Loucy (cell line): ENCODE measurements at regions not wholly inside any gene's neighbourhood (a gene's known extent, or its start where the extent isn't known, plus 50 kb on each side); places are given as distances from the start of the nearest gene placed in this dataset.

ENCODE experiments used
- EZH2phosphoT487 ChIP-seq: fragments of 200-600 bp; IDR thresholded peaks from 2 replicates; pipeline ENCODE4 v1.6.1; 2018; ENCODE audit warnings: antibody characterized with exemption, mild to moderate bottlenecking, moderate library complexity, borderline replicate concordance
- TF ChIP-seq, protein P1 (sequence below): fragments of 200-600 bp; sonication (generic); conservative IDR thresholded peaks from 2 replicates; pipeline ENCODE4 v1.5.1; 2014; ENCODE audit warnings: mild to moderate bottlenecking, antibody characterized with exemption, low read length

DNA sequence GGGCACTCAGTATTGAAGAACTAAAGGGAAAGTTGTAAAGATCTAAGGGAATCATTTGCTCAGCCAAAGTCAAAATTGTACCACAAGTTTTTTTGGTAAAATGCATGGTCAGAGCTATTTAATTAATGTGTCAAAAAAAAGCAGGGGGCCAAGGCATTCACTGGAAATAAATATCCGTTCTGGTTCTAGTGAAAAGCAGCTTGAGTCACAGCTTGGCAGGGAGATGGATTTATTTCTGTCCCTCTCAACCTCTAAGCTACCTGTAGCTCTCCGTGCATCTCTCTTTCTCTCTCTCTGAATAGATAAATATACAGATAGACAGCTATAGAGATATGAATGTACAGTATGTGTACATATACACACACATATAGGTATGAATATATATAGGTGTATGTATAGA is 554.4 kb upstream of the TMEM132C start:
- TF ChIP-seq, protein P1, sequence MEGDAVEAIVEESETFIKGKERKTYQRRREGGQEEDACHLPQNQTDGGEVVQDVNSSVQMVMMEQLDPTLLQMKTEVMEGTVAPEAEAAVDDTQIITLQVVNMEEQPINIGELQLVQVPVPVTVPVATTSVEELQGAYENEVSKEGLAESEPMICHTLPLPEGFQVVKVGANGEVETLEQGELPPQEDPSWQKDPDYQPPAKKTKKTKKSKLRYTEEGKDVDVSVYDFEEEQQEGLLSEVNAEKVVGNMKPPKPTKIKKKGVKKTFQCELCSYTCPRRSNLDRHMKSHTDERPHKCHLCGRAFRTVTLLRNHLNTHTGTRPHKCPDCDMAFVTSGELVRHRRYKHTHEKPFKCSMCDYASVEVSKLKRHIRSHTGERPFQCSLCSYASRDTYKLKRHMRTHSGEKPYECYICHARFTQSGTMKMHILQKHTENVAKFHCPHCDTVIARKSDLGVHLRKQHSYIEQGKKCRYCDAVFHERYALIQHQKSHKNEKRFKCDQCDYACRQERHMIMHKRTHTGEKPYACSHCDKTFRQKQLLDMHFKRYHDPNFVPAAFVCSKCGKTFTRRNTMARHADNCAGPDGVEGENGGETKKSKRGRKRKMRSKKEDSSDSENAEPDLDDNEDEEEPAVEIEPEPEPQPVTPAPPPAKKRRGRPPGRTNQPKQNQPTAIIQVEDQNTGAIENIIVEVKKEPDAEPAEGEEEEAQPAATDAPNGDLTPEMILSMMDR, result no peak
- no peak for TF ChIP-seq EZH2phosphoT487
